ENCODE measurements at regions not wholly inside any gene's neighbourhood (a gene's known extent, or its start where the extent isn't known, plus 50 kb on each side); places are given as distances from the start of the nearest gene placed in this dataset.

GRCh38 chr9:119810645-119811429, 441.6 kb upstream of the BRINP1 start:
- H3K4me3 ChIP-seq (ENCODE audit: low read depth, low read length), result no peak overlapping the region
- DNase-seq (ENCODE audit: low read depth), result no peak
- no peak for TF ChIP-seq CTCF (IDR thresholded peaks at IDR 0.05; ENCODE audit: low read depth, low read length, missing control alignments)

- H3K4me3 ChIP-seq (ENCODE audit: low read depth, low read length), result no peak overlapping the region
- DNase-seq (ENCODE audit: low read depth), result no peak
- no peak for TF ChIP-seq CTCF (IDR thresholded peaks at IDR 0.05; ENCODE audit: low read depth, low read length, missing control alignments)
These were observed 434.4 kb upstream of the BRINP1 start for GRCh38 chr9:119803679-119804078.

- no peak for DNase-seq (ENCODE audit: low read depth)
- H3K4me3 ChIP-seq (ENCODE audit: low read depth, low read length), result no peak overlapping the region
- no peak for TF ChIP-seq CTCF (IDR thresholded peaks at IDR 0.05; ENCODE audit: low read depth, low read length, missing control alignments)
These were observed 433.4 kb upstream of the BRINP1 start for GRCh38 chr9:119802621-119803020.

- DNase-seq (ENCODE audit: low read depth), result no peak
- no peak overlapping the region for H3K4me3 ChIP-seq (ENCODE audit: low read depth, low read length)
- no peak for TF ChIP-seq CTCF (IDR thresholded peaks at IDR 0.05; ENCODE audit: low read depth, low read length, missing control alignments)
These were observed 432.9 kb upstream of the BRINP1 start for GRCh38 chr9:119802133-119802532.

- no peak for TF ChIP-seq CTCF (IDR thresholded peaks at IDR 0.05; ENCODE audit: low read depth, low read length, missing control alignments)
- no peak for DNase-seq (ENCODE audit: low read depth)
- no peak overlapping the region for H3K4me3 ChIP-seq (ENCODE audit: low read depth, low read length)
These were observed 432.1 kb upstream of the BRINP1 start for GRCh38 chr9:119801311-119801710.

GRCh38 chr9:119795395-119795794, 426.2 kb upstream of the BRINP1 start:
- no peak for TF ChIP-seq CTCF (IDR thresholded peaks at IDR 0.05; ENCODE audit: low read depth, low read length, missing control alignments)
- DNase-seq (ENCODE audit: low read depth), result no peak
- no peak overlapping the region for H3K4me3 ChIP-seq (ENCODE audit: low read depth, low read length)

GRCh38 chr9:119794836-119795235, 425.6 kb upstream of the BRINP1 start:
- no peak overlapping the region for H3K4me3 ChIP-seq (ENCODE audit: low read depth, low read length)
- TF ChIP-seq CTCF (IDR thresholded peaks at IDR 0.05; ENCODE audit: low read depth, low read length, missing control alignments), result no peak
- DNase-seq (ENCODE audit: low read depth), result no peak
